HG03280 (cell line): ENCODE measurements at regions not wholly inside any gene's neighbourhood (a gene's known extent, or its start where the extent isn't known, plus 50 kb on each side); places are given as distances from the start of the nearest gene placed in this dataset.
"Not testable (repeated sequence)": the region's sequence is repeated elsewhere in the genome, so short reads cannot be mapped to it uniquely, and the experiment has no call there.

Experiments
- ATAC-seq: cut with Tn5 transposase; IDR thresholded peaks from one replicate; pipeline ENCODE4 v1.9.1; 2021; ENCODE audit warnings: mild to moderate bottlenecking, moderate library complexity; ENCODE audit not compliant: unreplicated experiment

GRCh38 chr2:223283329-223283728 lies 231.3 kb downstream of the KCNE4 start:
- ATAC-seq = no peak

- ATAC-seq = no peak
These were observed 231.8 kb downstream of the KCNE4 start for GRCh38 chr2:223283771-223284170.

- no peak for ATAC-seq
These were observed 233.6 kb downstream of the KCNE4 start for GRCh38 chr2:223285370-223286265.

GRCh38 chr2:223294756-223295155 lies 242.8 kb downstream of the KCNE4 start:
- no peak for ATAC-seq

GRCh38 chr2:223297788-223298187 lies 245.8 kb downstream of the KCNE4 start:
- ATAC-seq = no peak

GRCh38 chr2:223298329-223298728 lies 246.3 kb downstream of the KCNE4 start:
- ATAC-seq = not testable (repeated sequence)

GRCh38 chr2:223300326-223300725 lies 248.3 kb downstream of the KCNE4 start:
- no peak for ATAC-seq

- ATAC-seq = peak; percentile 76
These were observed 254.4 kb downstream of the KCNE4 start for GRCh38 chr2:223306371-223306770.

- ATAC-seq = no peak
These were observed 260.1 kb downstream of the KCNE4 start for GRCh38 chr2:223311889-223312680.

GRCh38 chr2:223313101-223313500 lies 261.1 kb downstream of the KCNE4 start:
- ATAC-seq = no peak

GRCh38 chr2:223314811-223315210 lies 262.8 kb downstream of the KCNE4 start:
- no peak for ATAC-seq

- no peak for ATAC-seq
These were observed 263.8 kb downstream of the KCNE4 start for GRCh38 chr2:223315813-223316212.

- no peak for ATAC-seq
These were observed 264.4 kb downstream of the KCNE4 start for GRCh38 chr2:223316342-223316741.

- no peak for ATAC-seq
These were observed 267.6 kb downstream of the KCNE4 start for GRCh38 chr2:223319601-223320000.

- no peak for ATAC-seq
These were observed 272.4 kb downstream of the KCNE4 start for GRCh38 chr2:223324402-223324801.

- no peak for ATAC-seq
These were observed 273.6 kb downstream of the SCG2 start for GRCh38 chr2:223328578-223328977.

GRCh38 chr2:223330747-223331146 lies 271.4 kb downstream of the SCG2 start:
- not testable (repeated sequence) for ATAC-seq

- ATAC-seq = no peak
These were observed 264.1 kb downstream of the SCG2 start for GRCh38 chr2:223338016-223338415.

- no peak for ATAC-seq
These were observed 245.1 kb downstream of the SCG2 start for GRCh38 chr2:223357076-223357475.

- ATAC-seq = no peak
These were observed 239.1 kb downstream of the SCG2 start for GRCh38 chr2:223363085-223363484.

- ATAC-seq = no peak
These were observed 236.9 kb downstream of the SCG2 start for GRCh38 chr2:223365158-223365679.

GRCh38 chr2:223366566-223366965 lies 235.6 kb downstream of the SCG2 start:
- ATAC-seq = no peak
